ENCODE measurements at regions not wholly inside any gene's neighbourhood (a gene's known extent, or its start where the extent isn't known, plus 50 kb on each side); places are given as distances from the start of the nearest gene placed in this dataset.
"Not testable (repeated sequence)": the region's sequence is repeated elsewhere in the genome, so short reads cannot be mapped to it uniquely, and the experiment has no call there.

DNA sequence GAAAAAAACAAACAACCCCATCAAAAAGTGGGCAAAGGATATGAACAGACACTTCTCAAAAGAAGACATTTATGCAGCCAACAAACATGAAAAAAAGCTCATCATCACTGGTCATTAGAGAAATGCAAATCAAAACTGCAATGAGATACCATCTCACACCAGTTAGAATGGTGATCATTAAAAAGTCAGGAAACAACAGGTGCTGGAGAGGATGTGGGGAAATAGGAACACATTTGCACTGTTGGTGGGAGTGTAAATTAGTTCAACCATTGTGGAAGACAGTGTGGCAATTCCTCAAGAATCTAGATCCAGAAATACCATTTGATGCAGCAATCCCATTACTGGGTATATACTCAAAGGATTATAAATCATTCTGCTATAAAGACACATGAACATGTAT, 85.5 kb upstream of the WSB1 start:
- not testable (repeated sequence) for DNase-seq

DNA sequence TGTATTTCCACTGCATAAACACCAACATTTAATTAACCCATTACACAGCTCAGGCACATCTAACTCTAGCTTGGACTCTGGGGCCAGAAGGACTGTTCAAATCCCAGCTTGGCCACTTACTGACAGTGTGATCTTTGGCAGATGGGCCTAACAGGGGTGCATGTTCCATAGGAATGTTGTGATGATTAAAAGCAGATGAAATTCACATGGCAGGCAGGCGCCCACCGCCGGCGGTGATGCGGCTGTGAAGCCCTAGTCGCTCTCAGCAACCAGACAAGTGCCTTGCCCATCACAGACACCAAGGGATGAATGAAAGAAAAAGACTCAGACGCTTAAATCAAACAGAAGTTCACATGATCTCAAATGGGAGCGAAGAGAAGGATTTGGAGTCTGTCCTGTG, 84.6 kb upstream of the WSB1 start:
- DNase-seq, result no peak

DNA sequence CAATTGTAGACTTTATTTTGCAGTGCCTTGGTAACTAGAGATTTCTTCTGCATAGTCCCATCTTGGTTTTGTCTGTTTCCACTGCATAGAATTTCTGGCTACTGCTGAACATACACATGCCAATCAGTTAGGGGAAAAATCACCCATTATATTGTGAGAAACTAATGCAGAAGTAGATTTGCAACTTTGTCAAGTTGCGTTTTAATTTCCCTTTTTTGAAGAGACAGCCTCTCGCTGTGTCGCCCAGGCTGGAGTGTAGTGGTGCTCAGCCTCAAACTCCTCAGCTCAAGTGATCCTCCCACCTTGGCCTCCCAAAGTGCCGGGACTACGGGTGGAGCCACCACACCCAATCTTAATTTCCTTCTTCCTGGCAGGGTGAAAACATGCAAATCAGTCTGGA, 83.1 kb upstream of the WSB1 start:
- DNase-seq, result not testable (repeated sequence)

DNA sequence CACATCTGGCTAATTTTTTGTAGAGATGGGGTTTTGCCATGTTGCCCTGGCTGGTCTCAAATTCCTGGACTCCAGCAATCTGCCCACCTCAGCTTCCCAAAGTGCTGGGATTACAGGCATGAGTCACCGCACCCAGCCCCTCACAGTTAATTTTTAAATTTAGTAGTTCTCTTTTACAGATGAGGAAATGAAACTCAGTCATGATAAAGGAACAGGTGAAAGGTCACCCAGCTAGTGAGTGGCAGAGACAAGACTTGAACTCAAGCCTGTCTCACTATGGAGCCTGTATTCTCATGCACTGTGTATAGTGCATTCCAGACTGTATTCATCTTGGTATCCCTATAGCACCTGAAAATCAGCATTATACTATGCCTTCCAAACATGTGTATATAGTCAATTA, 77.1 kb upstream of the WSB1 start:
- DNase-seq, result no peak

DNA sequence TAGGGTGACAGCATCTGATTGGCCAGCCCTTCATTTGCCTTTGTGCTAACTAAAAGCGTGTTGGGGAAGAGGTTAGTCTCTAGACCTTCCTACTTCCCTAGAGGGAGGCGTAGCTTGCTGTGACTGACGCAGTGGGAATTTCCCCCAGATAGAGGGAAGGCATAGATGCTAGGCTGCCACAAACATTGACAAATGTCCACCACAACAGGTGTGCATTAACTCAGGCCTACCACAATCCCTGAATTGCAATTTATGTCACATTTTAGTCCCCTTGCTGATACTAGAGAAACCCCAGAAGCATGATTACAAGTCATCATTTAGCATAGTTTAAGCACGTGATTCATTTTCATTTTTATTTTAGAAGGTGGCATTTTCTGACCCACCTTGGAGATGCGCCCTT, 76.3 kb upstream of the WSB1 start:
- DNase-seq, result no peak

DNA sequence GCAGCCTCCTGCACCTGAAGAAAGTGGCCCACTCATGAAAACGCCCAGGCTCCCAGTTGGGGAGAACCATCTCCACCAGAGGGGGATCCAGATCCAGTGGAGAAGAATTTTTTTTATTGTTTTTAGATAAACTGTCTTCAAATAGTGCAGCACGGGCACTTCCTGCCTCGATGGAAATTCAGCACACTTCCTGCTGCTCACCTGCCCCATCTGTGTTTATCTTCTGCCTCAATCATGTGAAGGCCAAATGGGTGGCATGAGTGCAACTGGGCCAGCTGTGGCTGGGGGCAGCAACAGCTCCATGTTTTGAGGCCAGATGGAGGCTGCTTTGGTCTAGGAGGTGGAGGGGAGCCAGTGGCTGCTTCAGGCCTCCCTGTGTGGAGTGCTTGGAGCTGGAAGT, 75.9 kb upstream of the WSB1 start:
- DNase-seq, result no peak

DNA sequence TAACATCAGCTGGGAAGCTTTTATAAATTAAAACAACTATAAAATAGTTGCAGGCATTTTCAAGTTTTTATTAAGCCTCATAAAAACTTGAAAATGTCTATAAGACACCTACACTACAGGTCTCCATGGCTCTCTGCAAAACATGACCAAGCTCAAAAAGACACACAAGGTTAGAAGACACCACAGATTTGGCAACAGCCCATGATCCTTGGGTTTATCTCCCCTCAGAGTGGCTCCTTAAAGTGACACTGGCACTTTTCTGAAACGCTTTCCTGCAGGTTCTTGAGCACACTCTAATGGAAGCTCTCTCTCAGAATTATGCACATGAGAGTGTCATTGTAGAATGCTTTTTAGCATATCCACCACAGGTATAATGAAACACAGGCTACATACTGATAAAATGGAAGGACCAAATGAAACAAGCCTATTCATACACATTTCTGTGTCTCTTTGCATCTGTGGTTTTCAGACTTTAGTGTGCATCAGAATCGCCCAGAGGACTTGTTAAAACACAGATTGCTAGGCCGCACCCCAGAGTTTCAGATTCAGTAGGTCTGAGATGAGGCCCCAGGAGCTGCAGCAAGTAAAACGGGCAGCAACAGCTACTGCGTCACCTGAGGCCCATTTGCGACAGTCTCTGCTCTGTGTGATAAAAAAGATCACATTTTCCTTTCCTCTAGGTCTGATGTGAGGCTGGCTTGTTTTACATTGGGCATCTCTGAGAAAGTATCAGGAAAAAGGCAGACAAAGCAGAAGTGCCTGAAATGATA, 75.0 kb upstream of the WSB1 start:
- no peak for DNase-seq

DNA sequence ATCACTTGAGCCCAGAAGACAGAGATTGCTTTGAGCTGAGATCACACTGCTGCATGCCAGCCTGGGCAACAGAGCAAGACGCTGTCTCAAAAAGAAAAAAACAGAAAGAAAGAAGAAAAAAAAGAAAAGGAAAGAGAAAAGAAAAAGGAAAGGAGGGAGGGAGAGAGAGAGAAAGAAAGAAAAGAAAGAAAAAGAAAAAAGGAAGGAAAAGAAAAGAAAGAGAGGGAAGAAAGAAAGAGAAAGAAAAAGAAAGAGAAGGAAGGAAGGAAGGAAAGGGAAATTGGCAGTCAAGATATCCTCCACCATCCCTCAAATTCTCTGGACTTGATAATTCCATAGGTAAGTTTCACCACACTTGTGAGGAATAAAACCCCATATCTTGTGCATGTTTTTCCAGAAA, 71.4 kb upstream of the WSB1 start:
- no peak for DNase-seq

DNA sequence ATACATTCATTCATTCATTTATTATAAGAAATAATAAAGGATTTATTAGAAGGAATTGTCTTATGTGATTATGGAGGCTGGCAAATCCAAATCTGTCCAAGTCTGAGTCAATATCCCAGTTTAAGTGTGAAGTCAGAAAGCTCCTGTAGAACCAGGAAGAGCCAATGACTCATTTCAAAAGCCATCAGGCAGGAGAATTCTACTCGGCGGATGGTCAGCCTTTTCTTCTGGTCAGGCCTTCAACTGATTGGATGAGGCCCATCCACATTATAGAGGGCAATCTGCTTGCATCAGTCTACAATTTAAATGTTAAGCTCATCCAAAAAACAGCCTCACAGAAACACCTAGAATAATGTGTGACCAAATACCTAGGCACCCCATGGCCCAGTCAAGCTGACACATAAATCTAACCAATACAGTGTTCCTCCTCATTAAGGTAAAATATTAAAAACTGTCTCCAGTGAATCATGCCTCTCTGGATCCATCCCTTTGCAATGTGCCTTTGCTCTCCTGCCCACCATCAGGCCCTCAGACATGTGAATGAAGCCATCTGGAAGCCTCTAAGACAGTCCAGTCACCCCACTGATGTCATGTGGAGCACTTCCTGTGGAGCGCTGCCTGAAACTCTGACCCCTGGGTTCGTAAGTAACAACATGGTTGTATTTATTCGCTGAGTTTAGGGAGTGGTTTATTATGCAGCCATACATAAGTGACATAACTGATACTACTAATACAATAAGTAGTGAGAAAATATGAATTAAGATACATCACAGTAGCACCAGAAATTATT, 69.2 kb upstream of the WSB1 start:
- DNase-seq, result no peak

DNA sequence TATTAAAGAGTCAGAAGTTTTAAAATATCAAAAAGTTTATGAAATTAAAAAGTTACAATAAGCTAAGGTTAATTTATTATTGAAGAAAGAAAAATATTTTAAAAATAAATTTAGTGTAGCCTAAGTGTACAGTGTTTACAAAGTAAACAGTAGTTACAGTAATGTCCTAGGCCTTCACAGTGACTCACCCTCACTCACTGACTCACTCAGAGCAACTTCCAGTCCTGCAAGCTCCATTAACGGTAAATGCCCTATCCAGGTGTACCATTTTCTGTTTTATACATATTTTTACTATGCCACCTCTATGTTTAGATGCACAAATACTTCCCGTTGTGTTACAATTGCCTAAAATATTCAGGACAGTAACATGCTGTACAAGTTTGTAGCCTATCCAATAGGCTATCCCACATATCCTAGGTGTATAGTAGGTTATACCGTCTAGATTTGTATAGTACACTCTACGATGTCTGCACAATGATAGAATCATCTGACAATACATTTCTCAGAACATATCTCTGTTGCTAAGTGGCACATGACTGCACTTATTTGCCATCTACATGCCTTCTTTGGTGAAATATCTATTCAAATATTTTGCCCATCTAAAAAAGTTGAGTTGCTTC, 67.2 kb upstream of the WSB1 start:
- no peak for DNase-seq

DNA sequence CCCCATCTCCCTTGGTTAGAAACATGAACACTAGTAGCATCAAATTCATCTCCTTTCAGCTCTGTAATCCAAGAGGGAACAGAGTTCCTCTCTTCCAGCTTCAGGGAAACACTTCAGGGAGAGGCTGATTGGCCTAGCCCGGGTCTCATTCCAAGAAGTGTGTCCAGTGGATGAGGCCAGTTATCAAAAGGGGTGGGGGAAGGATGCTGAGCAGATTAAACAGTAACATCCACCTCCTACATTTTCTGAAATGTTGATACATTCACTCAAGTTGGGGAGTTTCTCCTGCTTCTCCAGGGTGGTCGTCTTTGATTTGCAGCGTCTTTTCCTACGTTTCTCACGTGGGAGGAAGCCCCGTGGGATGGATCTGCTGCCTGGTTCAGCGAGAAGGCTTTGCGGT, 62.9 kb upstream of the WSB1 start:
- DNase-seq, result no peak

DNA sequence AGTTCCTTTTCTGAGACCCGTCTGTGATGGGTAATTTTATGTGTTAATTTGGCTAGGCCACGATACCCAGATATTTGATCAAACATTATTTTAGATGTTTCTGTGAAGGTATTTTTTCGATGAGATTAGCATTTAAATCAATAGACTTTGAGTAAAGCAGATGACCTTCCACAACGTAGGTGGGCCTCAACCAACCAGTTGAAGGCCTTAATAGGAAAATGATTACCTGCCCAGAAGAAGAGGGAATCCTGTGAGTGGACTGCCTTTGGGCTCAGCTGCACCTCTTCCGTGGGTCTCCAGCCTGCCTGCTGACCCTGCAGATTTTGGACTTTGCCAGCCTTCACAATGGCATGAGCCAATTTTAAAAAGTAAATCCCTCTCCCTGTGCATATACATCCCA, 61.6 kb upstream of the WSB1 start:
- DNase-seq, result no peak

DNA sequence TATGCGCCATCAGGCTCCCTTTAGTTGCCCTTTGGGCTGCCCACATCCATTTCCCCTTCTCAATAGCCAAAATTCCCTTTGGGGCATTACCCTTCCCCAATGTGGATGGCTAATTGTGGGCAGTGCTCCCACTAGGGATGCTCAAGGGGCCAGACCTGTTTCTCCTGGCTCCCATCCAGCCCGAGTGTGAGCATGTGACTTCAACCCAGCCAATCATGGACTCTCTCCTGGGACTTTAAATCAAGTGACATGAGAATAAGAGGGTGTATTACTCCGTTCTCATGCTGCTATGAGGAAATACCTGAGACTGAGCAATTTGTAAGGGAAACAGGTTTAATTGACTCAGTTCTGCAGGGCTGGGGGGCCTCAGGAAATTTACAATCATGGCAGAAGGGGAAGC, 60.9 kb upstream of the WSB1 start:
- no peak for DNase-seq

DNA sequence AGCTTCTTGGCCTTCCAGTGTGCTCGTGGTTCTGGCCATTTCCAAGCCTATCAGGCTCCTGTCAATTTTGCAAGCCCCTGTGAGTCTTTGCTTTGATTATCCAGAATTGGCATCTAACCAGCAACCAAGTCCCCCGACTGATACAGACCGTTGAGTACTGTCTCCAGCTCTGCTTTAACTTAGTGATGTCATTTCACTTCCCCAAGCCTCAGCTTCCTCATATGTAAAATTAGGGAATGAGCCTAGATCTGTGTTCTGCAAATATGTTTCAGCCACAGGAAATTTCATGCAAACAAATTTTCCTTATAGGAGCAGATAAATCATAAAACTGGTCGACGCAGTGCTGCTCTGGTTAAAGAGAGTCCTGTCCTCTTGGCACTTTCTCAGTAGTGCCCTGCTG, 60.1 kb upstream of the WSB1 start:
- DNase-seq, result no peak

DNA sequence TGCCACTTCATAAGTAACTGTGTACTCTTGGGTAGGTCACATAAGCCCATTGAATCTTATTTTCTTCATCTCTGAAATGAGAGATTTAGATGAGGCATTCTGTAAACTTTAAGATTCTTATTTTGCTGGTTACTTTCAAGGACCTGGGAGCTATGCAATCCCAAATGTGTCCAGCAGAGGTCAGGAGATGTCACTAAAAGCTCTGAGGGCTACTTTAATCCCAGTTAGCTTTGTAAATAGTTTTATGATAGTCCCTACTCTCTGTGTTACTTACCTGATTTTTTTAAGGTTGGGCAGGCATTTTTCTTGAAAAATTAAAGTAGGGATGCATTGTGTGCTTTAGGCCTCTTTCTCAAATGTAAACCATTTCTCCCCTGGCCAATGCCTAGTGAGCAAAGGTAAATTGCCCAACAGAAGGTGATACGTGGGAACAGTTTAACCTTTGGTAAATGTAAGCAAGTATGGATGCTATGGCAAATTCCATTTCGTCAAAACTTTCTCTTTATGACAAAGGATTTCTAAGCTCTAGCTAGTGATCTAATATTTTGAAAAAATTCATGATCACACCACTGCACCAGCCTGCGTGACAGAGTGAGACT, 57.1 kb upstream of the WSB1 start:
- DNase-seq, result peak; percentile 66 to 84 (median 80)

DNA sequence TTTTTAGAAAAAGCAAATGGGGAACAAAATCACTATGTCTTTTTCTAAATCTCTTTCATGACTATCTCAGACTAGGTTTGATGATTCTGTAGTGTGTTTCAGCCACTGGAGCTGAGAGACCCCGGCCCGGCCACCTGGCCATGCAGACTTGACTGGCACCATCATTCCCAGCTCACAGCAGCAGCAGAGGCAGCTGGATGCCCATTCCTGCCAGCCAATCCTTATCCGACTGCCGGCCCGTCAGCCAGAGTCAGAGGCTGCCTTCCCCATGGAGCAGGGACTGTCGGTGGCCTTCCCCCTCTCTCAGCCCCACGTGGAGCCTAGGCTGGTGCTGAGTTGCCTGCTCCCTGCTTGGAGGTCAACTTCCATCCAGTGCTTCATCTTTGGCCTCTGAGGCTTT, 56.0 kb upstream of the WSB1 start:
- DNase-seq, result no peak

DNA sequence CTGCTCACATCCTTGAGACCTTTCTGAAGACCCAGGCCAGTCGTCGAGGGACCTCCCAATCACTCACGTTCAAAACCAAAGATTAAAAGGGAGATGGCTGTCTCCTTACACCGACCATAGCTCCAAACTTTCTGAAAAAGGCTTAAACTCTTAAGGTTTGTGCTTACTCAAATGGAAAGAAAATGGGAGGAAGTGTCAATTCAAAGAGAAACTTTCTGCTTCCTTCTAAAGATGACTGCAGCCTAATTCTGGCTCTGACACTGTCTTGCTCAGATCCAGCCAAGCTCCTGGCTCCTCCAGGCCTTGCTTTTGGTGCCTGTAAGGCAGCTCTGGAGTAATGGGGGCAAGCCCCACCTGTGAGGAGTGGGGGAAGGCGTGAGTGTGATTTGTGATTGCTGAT, 54.9 kb upstream of the WSB1 start:
- DNase-seq, result no peak

DNA sequence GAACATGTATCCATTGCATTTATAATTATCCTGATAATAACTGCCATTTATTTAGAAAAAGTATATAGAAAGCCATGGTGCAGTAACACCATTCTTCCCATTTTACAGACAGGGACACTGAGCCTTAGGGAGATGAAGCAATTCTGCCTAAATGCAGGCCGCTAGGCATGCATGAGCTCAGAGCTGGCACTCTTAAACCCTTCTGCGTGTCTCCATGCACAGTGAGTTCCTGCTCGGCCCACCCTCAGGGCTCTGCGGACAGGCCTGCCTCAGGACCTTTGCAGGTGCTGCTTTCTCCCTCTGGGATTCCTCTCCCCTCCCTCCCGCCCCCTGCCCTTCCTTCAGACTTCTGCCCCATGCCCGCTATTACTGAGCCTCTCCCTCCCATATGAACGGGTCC, 54.3 kb upstream of the WSB1 start:
- no peak for DNase-seq

DNA sequence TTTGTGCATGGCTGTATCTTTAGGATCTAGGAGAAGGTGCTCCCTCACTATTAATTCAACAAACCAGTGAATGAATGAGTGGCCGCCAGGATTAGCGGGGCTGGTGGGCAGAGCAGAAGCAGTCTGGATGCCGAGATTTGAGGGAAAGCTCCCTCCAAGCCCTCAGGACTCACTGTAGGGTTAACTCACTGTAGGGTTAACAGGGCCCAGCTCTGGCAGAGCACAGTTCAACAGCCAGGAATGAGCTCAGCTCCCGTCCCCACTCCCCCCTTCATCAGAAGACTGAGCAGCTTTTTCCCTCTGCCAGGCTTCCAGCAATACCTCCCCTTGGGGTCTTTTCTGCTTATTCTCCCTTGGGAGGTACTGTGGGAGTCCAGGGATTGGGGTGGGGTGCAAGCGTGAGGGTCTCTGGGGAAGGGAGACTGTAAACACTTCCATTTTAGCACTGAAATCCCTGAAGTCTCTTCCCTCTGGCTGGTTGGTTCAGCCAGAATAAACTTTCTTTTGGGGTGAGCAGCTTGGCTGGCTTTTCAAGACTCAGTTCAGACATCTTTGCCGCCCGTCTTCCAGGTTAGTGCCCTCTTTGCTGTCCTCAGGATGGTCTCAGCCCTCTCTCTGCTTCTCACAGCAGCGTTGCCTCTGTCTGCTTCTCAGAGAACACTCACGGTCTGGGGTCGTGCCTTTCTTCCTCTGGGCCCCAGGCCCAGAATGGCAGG, 53.7 kb upstream of the WSB1 start:
- no peak for DNase-seq

DNA sequence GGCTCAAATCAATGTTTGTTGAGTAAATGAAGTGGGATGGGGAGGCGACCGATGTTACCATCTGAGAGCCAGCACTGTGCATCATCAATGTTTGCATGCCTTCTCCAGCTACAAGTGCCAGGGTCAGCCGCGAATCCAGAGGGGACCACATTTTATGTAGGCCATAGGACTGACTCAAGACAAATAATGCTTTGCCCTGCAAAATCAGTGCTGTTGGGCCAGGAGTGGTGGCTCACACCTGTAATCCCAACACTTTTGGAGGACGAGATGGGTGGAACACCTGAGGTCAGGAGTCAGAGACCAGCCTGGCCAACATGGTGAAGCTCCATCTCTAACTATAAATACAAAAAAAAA, 53.1 kb upstream of the WSB1 start:
- no peak for DNase-seq

DNA sequence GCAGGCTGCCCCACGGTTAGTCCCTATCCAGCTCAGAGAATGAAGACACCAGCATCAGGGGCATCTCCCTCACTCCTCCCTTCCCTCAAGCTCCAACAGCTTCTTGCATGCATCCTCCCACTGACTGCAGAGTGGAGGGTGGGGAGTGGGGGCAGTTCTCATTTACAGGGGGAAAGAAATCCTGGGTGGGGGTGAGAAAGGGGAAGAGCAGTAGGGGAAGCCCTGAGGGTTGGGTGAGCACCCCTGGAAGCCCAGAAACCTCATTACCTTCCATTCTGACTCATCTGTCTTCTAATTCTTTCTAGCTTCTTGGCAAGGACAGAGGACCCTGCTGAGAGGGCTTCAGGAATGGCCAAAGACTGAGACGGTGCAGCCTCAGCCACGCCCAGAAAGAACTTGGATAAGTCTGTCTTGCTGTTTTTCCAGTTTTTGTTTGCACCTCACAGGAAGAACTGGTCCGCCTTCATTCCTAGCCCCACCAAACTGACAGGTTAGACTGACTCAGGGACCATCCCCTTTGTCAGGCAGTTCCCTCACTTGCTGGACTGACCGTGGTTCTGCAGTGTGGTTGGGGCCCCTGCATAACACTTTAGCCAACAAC, 52.5 kb upstream of the WSB1 start:
- peak in 1 of 3 donors; percentile 36 for DNase-seq

DNA sequence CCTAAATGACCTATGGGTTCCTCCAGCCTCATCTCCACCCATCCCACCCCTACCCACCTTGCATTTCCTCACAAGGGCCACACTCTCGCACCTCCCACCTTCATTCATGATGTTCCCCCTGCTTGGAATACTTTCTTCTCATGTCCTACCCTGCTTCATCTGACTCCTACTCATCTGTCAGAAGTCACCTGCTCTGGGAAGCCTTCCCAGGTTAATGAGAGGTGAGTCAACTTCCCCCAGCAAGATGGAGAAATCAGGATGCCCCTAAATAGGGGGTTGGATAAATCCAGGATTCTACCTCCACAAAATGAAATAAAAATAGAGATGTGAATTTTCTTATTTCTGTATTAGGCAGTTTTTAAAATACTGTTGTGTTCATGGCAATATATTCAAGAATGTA, 51.0 kb upstream of the WSB1 start:
- no peak for DNase-seq

Measured in muscle of back (tissue), 3 donors.